Loucy (cell line): ENCODE measurements at regions not wholly inside any gene's neighbourhood (a gene's known extent, or its start where the extent isn't known, plus 50 kb on each side); places are given as distances from the start of the nearest gene placed in this dataset.

Experiments used
- CTCF ChIP-seq: fragments of 200-600 bp; sonication (generic); conservative IDR thresholded peaks from 2 replicates; pipeline ENCODE4 v1.5.1; 2014; ENCODE audit warnings: mild to moderate bottlenecking, antibody characterized with exemption, low read length
- EZH2phosphoT487 ChIP-seq: fragments of 200-600 bp; IDR thresholded peaks from 2 replicates; pipeline ENCODE4 v1.6.1; 2018; ENCODE audit warnings: antibody characterized with exemption, mild to moderate bottlenecking, moderate library complexity, borderline replicate concordance

- no peak for TF ChIP-seq CTCF
- TF ChIP-seq EZH2phosphoT487 = no peak
Observed at GRCh38 chr7:125695626-125696025, 766.0 kb upstream of the POT1 start.
